ENCODE measurements at regions not wholly inside any gene's neighbourhood (a gene's known extent, or its start where the extent isn't known, plus 50 kb on each side); places are given as distances from the start of the nearest gene placed in this dataset.

GRCh38 chr4:181202240-181202639, 1041.0 kb upstream of the TENM3 start:
- TF ChIP-seq EZH2phosphoT487 (IDR thresholded peaks at IDR 0.05; ENCODE audit: borderline replicate concordance) (no peak), POLR2AphosphoS5 (IDR thresholded peaks at IDR 0.05; ENCODE audit: low read depth, low read length) (no peak), REST (IDR thresholded peaks at IDR 0.05; ENCODE audit: low read depth) (no peak), RAD21 (IDR thresholded peaks at IDR 0.05; ENCODE audit: low read depth) (no peak), POLR2A (IDR thresholded peaks at IDR 0.05; ENCODE audit: borderline replicate concordance, extremely low read depth, insufficient read depth, insufficient read length) (no peak), EZH2 (IDR thresholded peaks at IDR 0.05) (no peak), SP1 (IDR thresholded peaks at IDR 0.05; ENCODE audit: low read depth) (no peak), CEBPB (IDR thresholded peaks at IDR 0.05; ENCODE audit: low read depth) (no peak), JUND (IDR thresholded peaks at IDR 0.05) (no peak), ELF1 (IDR thresholded peaks at IDR 0.05; ENCODE audit: borderline replicate concordance, low read depth) (no peak)
- TF ChIP-seq, protein P1, sequence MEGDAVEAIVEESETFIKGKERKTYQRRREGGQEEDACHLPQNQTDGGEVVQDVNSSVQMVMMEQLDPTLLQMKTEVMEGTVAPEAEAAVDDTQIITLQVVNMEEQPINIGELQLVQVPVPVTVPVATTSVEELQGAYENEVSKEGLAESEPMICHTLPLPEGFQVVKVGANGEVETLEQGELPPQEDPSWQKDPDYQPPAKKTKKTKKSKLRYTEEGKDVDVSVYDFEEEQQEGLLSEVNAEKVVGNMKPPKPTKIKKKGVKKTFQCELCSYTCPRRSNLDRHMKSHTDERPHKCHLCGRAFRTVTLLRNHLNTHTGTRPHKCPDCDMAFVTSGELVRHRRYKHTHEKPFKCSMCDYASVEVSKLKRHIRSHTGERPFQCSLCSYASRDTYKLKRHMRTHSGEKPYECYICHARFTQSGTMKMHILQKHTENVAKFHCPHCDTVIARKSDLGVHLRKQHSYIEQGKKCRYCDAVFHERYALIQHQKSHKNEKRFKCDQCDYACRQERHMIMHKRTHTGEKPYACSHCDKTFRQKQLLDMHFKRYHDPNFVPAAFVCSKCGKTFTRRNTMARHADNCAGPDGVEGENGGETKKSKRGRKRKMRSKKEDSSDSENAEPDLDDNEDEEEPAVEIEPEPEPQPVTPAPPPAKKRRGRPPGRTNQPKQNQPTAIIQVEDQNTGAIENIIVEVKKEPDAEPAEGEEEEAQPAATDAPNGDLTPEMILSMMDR (IDR thresholded peaks at IDR 0.05 in 2 of 3, conservative IDR thresholded peaks at IDR 0.05 in 1 of 3; ENCODE audit: borderline replicate concordance in 1 of 3, insufficient read depth in 1 of 3, low read depth in 2 of 3, low read length in 2 of 3) = no peak
- TF ChIP-seq, protein P2, sequence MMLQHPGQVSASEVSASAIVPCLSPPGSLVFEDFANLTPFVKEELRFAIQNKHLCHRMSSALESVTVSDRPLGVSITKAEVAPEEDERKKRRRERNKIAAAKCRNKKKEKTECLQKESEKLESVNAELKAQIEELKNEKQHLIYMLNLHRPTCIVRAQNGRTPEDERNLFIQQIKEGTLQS (IDR thresholded peaks at IDR 0.05) = no peak
- TF ChIP-seq, protein P3, sequence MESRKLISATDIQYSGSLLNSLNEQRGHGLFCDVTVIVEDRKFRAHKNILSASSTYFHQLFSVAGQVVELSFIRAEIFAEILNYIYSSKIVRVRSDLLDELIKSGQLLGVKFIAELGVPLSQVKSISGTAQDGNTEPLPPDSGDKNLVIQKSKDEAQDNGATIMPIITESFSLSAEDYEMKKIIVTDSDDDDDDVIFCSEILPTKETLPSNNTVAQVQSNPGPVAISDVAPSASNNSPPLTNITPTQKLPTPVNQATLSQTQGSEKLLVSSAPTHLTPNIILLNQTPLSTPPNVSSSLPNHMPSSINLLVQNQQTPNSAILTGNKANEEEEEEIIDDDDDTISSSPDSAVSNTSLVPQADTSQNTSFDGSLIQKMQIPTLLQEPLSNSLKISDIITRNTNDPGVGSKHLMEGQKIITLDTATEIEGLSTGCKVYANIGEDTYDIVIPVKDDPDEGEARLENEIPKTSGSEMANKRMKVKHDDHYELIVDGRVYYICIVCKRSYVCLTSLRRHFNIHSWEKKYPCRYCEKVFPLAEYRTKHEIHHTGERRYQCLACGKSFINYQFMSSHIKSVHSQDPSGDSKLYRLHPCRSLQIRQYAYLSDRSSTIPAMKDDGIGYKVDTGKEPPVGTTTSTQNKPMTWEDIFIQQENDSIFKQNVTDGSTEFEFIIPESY (IDR thresholded peaks at IDR 0.05; ENCODE audit: extremely low read depth, insufficient replicate concordance, low read length) = no peak

Data from HCT116 (cell line).